ENCODE measurements at regions not wholly inside any gene's neighbourhood (a gene's known extent, or its start where the extent isn't known, plus 50 kb on each side); places are given as distances from the start of the nearest gene placed in this dataset.
"Not testable (repeated sequence)": the region's sequence is repeated elsewhere in the genome, so short reads cannot be mapped to it uniquely, and the experiment has no call there.

DNA sequence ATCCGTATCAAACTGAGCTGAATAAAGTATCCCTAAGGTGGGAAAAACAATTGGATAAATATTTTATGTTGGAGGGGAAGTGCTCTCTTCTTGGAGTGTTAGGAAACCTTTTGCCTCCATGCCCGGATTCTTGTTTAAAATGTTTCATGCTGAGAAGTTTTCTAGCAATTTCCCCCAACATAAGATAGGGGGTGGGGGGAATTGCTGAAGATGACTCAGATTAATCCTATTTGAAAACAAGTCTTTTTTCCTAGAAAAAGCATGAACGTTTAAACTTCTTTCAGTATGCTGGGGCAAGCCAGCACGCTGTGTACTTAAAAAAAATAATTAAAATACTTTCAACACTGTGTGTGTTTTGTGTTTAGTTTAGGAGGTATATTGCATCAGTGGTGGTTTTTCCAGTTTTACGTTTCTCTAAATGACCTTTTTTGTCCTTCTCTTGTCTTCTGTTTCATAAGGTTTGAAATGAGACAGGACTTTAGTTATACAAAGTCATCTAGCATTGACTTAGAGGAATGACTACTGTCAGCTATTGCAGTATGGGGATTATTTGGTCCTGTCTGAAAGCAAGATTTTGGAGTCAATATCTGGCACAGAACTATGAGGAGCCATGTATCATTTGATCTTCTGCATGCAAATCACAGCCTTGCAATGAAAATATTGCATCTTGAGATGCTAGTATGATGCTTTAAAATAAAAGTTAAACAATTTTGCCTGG is 295.9 kb downstream of the GATA3 start:
- CTCF ChIA-PET: no interaction called here
- DNase-seq: no peak
- Mint-ChIP-seq H3K4me3 (no peak overlapping the region), H3K27ac (no peak overlapping the region), H3K36me3 (no peaks in the 10 kb centered on the region), H3K27me3 (peaks cover 20% of the 10 kb centered on the region), H3K9me3 (no peaks in the 10 kb centered on the region), H3K4me1 (no peaks in the 10 kb centered on the region)

- H3K4me3 Mint-ChIP-seq: no peak overlapping the region
- no peaks in the 10 kb centered on the region for H3K4me1 Mint-ChIP-seq
- H3K36me3 Mint-ChIP-seq: no peaks in the 10 kb centered on the region
- no peak overlapping the region for H3K27ac Mint-ChIP-seq
- H3K27me3 Mint-ChIP-seq: peaks cover 38% of the 10 kb centered on the region
- CTCF ChIA-PET: no interaction called here
- no peaks in the 10 kb centered on the region for H3K9me3 Mint-ChIP-seq
- no peak for DNase-seq
Observed at GRCh38 chr10:8352171-8353075, 297.9 kb downstream of the GATA3 start.

- CTCF ChIA-PET: interaction anchor here (0.6 kb wide), 1 partner anchor 1681 kb away, joined by 4 read pairs; no protein-coding TSS in a partner anchor
- no peak overlapping the region for H3K4me3 Mint-ChIP-seq
- peaks cover 32% of the 10 kb centered on the region for H3K27me3 Mint-ChIP-seq
- H3K4me1 Mint-ChIP-seq: no peaks in the 10 kb centered on the region
- H3K9me3 Mint-ChIP-seq: peaks cover 3% of the 10 kb centered on the region
- H3K36me3 Mint-ChIP-seq: no peaks in the 10 kb centered on the region
- H3K27ac Mint-ChIP-seq: no peak overlapping the region
- DNase-seq: no peak
Observed at GRCh38 chr10:8356283-8356682, 301.8 kb downstream of the GATA3 start.

- H3K27me3 Mint-ChIP-seq: peaks cover 23% of the 10 kb centered on the region
- H3K27ac Mint-ChIP-seq: no peak overlapping the region
- H3K9me3 Mint-ChIP-seq: peaks cover 3% of the 10 kb centered on the region
- no peak for DNase-seq
- H3K36me3 Mint-ChIP-seq: no peaks in the 10 kb centered on the region
- H3K4me3 Mint-ChIP-seq: no peak overlapping the region
- CTCF ChIA-PET: interaction anchor here (1.3 kb wide), 1 partner anchor 40 kb away, joined by 3 read pairs; no protein-coding TSS in a partner anchor
- H3K4me1 Mint-ChIP-seq: peaks cover 13% of the 10 kb centered on the region
Observed at GRCh38 chr10:8359467-8359866, 305.0 kb downstream of the GATA3 start.

DNA sequence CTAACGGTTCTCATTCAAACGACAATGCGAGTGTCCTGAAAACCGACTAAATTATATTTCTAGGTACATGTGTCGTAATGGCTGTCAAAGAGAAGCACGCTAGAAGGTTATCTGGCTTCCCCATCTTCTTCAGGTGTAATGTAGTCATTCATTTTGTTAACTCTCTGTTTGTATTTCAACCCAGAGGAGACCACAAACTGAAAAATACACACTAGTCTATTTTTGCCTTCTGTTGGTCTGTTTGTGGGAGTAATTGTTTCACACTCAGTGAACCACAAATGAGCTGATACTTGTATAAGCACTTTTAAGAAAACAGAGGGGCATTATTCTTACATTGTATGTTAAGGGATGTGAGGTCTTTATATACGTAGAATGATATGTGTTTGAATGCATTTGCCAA is 305.9 kb downstream of the GATA3 start:
- Mint-ChIP-seq H3K4me1 (peaks cover 13% of the 10 kb centered on the region), H3K4me3 (no peak overlapping the region), H3K9me3 (peaks cover 3% of the 10 kb centered on the region), H3K36me3 (no peaks in the 10 kb centered on the region), H3K27me3 (peaks cover 18% of the 10 kb centered on the region), H3K27ac (no peak overlapping the region)
- no peak for DNase-seq
- CTCF ChIA-PET: interaction anchor here (1.3 kb wide), 1 partner anchor 41 kb away, joined by 3 read pairs; no protein-coding TSS in a partner anchor

- Mint-ChIP-seq H3K4me1 (peaks cover 19% of the 10 kb centered on the region), H3K27me3 (peaks cover 13% of the 10 kb centered on the region), H3K4me3 (no peak overlapping the region), H3K9me3 (peaks cover 3% of the 10 kb centered on the region), H3K36me3 (no peaks in the 10 kb centered on the region), H3K27ac (no peak overlapping the region)
- DNase-seq: no peak
- CTCF ChIA-PET: interaction anchor here (1.3 kb wide), 1 partner anchor 42 kb away, joined by 3 read pairs; no protein-coding TSS in a partner anchor
Observed at GRCh38 chr10:8360814-8361509, 306.5 kb downstream of the GATA3 start.

DNA sequence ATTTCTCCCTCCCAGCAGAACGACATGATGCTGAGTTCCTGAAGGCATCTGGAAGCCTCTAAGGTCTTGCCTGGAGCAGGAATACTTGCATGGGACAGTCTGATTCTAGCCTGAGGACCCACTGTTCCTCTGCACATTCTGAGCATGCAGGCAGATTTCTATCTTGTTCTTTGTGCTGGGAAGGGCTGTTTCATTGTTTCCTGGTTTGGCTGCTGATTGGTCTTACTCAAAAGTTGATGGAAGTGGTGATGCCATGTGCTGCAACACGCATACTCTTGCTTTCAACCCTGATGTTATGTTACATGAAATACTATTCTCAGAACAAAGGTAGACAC is 307.0 kb downstream of the GATA3 start:
- no peak for DNase-seq
- CTCF ChIA-PET: no interaction called here
- Mint-ChIP-seq H3K9me3 (peaks cover 3% of the 10 kb centered on the region), H3K4me3 (no peak overlapping the region), H3K4me1 (peaks cover 23% of the 10 kb centered on the region), H3K27ac (no peak overlapping the region), H3K36me3 (no peaks in the 10 kb centered on the region), H3K27me3 (peaks cover 7% of the 10 kb centered on the region)

- Mint-ChIP-seq H3K36me3 (no peaks in the 10 kb centered on the region), H3K4me3 (no peak overlapping the region), H3K4me1 (peaks cover 28% of the 10 kb centered on the region), H3K9me3 (peaks cover 5% of the 10 kb centered on the region), H3K27ac (no peak overlapping the region), H3K27me3 (no peaks in the 10 kb centered on the region)
- no peak for DNase-seq
- CTCF ChIA-PET: no interaction called here
Observed at GRCh38 chr10:8365935-8366911, 311.7 kb downstream of the GATA3 start.

DNA sequence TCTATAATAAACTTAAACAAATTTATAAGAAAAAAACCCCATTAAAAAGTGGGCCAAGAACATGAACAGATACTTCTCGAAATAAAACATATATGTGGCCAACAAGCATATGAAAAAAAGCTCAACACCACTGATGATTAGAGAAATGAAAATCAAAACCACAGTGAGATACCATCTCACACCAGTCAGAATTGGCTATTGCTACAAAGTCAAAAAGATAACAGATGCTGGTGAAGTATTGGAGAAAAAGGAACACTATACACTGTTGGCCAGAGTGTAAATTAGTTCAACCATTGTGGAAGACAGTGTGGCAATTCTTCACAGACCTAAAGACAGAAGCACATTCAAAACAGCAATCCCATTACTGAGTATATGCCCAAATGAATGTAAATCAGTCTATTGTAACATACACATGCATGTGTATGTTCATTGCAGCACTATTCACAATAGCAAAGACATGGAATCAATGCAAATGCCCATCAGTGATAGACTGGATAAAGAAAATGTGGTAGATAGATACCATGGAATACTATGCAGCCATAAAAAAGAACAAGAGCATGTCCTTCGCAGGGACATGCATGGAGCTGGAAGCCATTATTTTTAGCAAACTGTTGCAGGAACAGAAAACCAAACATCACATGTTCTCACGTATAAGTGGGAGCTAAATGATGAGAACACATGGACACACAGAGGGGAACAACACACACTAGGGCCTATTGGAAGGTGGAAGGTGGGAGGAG is 313.4 kb downstream of the GATA3 start:
- H3K27me3 Mint-ChIP-seq, H3K36me3 Mint-ChIP-seq, H3K9me3 Mint-ChIP-seq, H3K27ac Mint-ChIP-seq, CTCF ChIA-PET, DNase-seq, H3K4me3 Mint-ChIP-seq: not testable (repeated sequence)
- H3K4me1 Mint-ChIP-seq: peaks cover 28% of the 10 kb centered on the region

- no peak for DNase-seq
- CTCF ChIA-PET: no interaction called here
Observed at GRCh38 chr10:8369666-8370065, 315.2 kb downstream of the GATA3 start.

GRCh38 chr10:8374334-8374733 is 319.8 kb downstream of the GATA3 start:
- no peak overlapping the region for H3K4me3 Mint-ChIP-seq
- peaks cover 7% of the 10 kb centered on the region for H3K27me3 Mint-ChIP-seq
- DNase-seq: no peak
- CTCF ChIA-PET: interaction anchor here (0.6 to 1.0 kb wide), 2 partner anchors 35 to 42 kb away, joined by 3 read pairs; no protein-coding TSS in a partner anchor
- no peaks in the 10 kb centered on the region for H3K36me3 Mint-ChIP-seq
- no peaks in the 10 kb centered on the region for H3K9me3 Mint-ChIP-seq
- H3K4me1 Mint-ChIP-seq: no peaks in the 10 kb centered on the region
- H3K27ac Mint-ChIP-seq: no peak overlapping the region

More at GRCh38 chr10:8369666-8370065, 315.2 kb downstream of the GATA3 start:
- no peak overlapping the region for H3K4me3 Mint-ChIP-seq
- H3K36me3 Mint-ChIP-seq: no peaks in the 10 kb centered on the region
- peaks cover 5% of the 10 kb centered on the region for H3K9me3 Mint-ChIP-seq
- H3K27ac Mint-ChIP-seq: no peak overlapping the region
- H3K4me1 Mint-ChIP-seq: peaks cover 14% of the 10 kb centered on the region
- peaks cover 4% of the 10 kb centered on the region for H3K27me3 Mint-ChIP-seq

- no peak for DNase-seq
- CTCF ChIA-PET: interaction anchor here (1.0 to 1.1 kb wide), 2 partner anchors 13 to 43 kb away, joined by 3 read pairs; no protein-coding TSS in a partner anchor
- Mint-ChIP-seq H3K4me1 (no peaks in the 10 kb centered on the region), H3K27me3 (peaks cover 7% of the 10 kb centered on the region), H3K36me3 (no peaks in the 10 kb centered on the region), H3K27ac (no peak overlapping the region), H3K9me3 (no peaks in the 10 kb centered on the region), H3K4me3 (no peak overlapping the region)
Observed at GRCh38 chr10:8375137-8375536, 320.6 kb downstream of the GATA3 start.

Data from activated naive CD4-positive, alpha-beta T cell treated with anti-CD3 and anti-CD28 coated beads, Interleukin-2, amount 10 ng/mL, durations not matched to agents 7 days and 5 days (primary cell).